DMS53 (cell line): ENCODE measurements at regions not wholly inside any gene's neighbourhood (a gene's known extent, or its start where the extent isn't known, plus 50 kb on each side); places are given as distances from the start of the nearest gene placed in this dataset.

ENCODE experiments used
- DNase-seq: peaks from one replicate; lab custom pipeline; 2025; lab: John Stamatoyannopoulos, UW

DNA sequence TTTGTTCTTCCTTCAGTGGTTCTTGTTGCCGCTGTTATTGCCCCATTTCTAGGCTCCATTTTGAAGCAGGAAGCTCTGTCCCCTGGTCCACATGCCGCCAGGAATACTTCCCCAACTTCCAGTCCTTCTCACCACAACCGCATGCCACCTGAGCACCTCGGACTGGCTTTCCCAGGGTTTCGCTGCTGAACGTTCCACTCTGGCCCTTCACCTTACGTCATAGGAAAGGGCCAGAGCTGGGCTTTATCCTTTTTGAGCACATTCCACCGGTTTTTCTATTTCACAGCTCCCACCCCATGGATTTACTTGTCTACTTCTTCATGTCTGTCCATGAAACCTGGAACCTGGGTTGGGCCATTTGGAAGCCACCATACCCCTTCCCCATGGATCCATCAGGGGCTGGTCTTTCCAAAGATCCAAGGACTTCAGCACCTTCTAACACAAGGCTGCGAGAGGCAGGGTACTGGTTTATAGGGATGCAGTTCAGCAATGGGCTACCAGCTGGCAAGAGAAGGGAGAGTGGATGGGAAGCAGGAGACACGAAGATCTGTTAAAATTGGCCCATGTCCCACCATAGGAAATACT is 557.4 kb downstream of the BNC2 start:
- DNase-seq = no peak

DNA sequence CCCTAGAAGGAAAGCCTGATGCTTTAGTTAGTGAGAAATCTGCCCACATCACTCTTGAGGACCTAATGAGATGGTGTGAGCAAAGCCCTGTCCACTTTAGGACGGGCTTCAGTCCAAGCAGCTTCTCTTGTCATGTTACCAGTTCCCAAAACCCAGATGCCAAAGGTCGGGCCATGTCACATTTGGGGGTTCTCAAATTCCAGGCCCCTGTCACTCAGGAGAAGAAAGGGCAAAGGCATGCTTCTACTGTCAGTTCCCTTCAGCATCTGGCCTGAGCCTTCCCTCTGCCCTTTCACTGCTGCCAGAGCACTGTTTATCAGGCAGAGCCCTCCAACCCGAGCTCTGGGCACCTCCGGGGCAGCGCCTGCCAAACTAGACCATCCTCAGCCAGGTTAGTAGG is 556.0 kb downstream of the BNC2 start:
- DNase-seq = no peak

DNA sequence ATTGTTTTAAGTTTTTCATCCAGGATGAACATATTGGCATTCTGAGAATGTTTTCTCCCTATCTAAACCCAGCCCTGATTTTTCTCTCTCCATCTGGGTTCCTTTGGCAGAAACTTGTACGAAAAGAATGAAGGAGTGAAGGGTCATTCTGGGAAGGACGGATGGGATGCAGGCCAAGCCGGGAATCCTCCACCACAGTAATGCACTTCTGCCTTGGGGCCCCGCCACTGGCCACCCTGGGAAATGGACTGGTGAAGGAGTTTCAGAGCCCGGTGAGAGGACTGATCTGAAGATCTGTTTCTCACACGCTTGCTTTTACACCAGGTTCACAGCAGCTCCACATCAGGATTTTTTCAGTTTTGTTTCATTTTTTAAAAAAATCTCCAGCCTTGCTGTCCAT is 554.8 kb downstream of the BNC2 start:
- no peak for DNase-seq

DNA sequence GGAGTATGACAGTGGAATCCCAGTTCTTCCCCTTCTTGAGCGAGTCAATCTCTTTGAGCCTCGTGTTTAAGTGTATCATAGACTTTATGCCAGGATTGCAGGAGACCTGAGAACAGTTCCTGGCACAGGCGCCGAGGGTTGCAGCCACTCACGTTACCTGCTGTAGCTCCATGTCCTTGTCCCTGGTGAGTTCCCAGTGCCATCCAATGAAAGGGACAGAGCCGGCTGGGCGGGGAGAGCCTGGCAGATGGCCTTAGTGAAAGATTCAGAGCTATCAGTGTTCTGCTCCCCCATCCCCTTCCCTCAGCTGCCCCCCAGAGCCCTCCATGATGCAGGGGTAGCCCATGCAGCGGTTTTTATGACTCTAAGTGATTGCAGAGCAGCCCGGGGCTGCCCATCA is 554.0 kb downstream of the BNC2 start:
- no peak for DNase-seq

DNA sequence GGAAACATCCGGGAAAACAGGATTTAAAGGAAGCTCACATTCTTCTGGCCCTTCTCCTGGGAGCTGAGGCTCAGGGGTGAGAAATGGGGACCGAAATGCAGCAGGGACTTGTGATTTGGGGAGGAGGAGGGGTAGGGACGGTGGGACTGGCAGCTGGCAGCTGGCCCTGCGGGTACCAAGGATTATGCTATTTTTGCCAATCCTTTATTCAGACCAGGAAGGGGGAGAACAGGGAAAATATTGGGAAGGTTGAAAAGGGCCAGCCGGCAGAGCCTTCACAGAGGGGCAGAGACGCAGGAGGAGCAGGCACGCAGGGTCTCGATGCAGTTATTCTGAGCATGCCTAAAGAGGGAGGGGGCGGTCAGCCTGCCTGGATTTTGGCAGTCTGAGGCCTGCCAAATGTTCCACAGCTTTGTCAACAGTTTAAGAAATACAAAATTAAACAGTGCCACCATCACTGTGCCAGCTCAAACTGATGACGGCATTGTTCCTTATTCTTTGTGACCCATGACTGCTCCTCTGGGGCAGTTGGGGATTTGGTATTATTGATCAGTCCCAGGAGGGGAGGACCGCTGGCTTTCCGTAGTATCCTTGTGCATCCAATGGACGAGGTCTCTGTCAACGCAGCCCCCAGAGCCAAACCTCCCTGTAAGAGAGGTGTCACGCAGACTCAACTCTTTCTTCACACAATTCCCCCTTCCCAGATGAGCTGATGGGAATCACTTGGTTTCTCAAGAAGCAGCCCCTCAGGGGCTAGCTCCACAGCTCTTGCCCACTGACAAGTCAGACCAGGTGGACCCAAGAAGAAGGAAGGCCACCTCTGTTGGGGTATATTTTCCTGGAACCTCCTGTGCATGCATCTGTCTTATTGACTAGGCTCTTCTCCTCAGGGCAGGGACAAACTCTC is 553.3 kb downstream of the BNC2 start:
- no peak for DNase-seq

DNA sequence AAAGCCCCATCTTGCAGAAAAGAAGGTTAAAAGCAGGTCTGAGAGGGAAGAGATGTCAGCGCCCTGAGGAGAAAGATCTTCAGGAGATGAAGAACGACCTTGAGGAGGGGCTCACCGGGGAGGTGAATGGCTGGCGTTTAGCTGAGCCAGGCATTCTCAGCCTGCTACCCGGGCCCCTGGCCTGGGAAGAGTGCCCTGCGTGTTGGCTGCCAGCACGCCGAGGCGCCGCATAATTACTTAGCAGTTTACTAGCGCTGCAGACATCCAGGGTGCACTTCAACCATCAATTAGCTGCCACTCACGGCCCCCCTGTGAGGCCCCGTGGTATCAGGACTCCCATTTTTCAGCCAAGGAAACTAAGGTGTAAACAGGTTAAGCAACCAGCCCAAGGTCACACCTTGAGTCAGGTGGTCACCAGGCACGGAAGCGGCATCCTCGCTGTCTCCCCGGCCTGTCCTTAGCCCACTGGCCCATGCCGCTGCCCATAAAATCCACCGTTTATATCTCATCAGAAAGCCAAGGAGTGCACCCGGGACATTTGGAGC is 551.9 kb downstream of the BNC2 start:
- DNase-seq = no peak

DNA sequence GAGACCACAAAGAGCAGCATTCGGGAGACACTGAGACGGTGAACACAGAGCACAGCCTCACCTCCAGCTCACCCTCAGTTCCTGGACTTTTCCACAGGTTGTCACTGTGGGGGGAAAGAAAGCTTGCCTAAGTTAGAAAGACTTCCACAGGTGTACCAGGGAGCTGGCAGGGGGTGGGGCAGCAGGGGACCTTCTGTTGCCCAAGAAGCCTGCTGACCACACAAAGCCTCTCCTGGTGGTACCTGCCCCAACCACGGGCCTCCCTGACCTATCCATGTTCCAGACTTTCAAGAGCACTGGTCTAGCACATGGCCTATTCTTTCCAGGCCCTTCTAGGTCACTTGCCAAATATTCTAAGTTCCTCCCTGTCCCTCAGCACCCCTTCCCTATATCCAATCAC is 550.8 kb downstream of the BNC2 start:
- no peak for DNase-seq

DNA sequence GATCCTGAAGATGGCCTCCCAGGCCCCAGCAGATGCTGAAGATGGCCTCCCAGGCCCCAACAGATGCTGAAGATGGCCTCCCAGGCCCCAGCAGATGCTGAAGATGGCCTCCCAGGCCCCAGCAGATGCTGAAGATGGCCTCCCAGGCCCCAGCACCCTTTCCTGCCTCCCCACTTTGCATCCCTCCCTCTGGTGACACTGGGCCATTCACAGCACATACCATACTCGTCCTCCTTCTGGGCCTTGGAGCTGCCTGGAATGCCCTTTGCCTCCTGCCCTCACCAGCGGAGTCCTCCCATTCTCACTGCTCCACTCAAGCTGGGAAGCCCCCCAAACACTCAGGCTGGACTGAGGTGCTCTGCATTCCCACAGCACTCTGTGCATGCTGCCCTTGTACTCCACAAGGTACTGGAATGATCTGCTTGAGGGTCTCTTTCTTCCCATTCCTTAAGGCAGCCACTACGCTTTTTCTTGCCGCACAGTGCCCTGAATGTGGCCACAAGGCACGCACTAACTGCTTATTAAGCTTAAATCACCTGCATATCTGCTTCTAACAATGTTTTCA is 550.0 kb downstream of the BNC2 start:
- DNase-seq = no peak

DNA sequence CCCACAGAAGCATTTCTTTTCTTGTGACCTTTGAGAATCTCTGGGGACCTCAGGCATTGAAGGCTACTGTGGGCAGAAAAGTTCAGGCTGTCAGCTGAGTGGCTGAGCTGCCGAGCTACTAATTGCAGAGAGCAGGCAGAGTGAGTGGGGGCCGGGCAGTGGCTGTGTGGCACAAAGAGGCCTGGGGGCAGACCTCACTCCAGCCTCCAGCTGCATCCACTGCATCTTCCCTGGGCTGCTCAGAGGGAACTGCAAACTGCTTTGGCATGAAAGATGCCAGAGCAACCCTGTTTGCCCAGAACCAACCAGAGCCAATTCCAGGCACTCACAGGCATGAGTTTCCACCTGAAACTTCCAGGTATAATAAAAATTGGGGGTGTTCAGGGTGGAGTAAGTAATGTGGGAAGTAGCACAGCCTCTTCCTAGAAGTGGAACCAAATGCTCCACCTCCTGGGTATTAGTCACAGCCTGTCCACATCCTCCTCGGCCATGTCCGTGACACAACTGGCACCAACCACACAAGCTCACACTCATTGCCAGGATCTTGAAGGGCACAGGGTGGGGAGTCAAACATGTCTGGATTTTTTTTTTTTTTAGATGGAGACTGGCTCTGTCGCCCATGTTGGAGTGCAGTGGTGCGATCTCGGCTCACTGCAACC is 548.9 kb downstream of the BNC2 start:
- no peak for DNase-seq

DNA sequence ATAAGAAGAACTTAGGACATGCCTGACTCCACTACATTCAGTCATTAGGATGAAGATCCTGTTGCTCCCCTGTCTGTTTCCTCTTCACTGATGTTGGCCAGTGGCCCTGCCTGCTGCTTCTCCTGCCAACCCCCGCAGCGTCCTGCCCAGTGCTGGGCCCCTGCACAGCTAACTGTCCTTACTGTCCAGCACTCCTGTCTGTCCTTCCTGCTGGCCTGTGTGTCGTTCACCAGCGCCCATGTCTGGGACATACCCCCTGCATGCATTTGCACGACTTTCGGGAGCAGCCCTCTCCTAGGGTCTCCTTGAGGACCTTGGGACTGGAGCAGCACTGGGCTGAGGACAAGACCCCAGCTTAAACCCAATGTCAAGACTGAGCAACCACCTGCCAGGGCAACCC is 547.6 kb downstream of the BNC2 start:
- no peak for DNase-seq

DNA sequence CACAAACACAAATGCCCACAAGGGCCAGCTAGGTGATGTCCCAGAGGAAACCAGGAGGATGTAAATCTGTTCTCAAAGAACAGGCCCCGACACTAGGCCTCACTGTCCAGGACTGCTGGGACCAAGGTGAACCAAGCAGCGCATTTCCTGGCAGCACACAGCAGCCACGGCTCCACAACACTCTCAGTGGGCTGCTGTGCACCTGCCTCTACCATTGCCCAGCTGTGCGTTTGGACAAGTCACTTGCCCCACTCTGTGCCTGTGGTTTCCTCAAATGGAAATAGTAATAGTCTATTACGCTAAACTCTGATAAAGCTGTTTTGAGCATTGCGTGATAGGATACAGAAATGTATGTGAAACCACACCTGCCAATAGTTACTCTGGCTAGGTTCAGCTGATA is 544.5 kb downstream of the BNC2 start:
- no peak for DNase-seq

DNA sequence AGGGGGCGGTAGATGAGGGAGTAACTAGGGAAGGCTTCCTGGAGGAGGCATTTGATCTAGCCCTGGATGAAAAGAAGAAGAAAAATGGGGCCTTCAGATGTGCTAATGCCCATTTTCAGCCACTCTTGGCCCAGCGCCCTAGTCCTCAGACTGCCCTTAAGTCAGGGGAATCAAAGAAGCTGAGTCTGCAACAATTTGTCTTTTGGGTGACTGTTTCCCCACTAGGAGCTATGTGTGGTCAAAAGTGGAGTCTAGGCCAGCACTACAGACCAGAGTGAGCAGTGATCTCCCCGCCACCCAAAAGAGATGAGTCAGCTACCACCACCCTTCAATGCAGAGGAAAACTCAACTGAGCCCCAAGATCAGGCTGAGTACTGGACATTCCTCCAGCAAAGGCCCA is 542.1 kb downstream of the BNC2 start:
- no peak for DNase-seq

DNA sequence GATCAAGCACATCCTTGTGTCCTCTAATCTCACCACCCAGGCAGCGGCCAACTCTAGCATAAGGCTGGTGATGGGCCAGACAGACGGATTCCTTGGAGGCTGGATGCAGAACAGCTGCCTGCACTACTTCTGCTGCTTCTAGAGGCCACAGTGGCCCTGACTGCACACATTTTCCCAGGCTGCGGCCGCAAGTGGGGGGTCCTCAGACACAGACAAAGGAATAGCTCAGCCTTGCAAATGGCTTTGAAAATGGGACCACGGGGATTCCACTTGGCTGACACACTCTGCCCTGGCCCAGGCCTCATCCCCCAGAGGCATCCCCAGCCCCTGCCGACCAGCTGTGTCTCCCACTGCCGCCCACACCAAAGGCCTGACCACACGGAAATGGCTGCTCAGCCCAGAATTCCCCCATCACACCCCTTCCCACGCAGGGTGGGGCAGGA is 540.8 kb downstream of the BNC2 start:
- no peak for DNase-seq

DNA sequence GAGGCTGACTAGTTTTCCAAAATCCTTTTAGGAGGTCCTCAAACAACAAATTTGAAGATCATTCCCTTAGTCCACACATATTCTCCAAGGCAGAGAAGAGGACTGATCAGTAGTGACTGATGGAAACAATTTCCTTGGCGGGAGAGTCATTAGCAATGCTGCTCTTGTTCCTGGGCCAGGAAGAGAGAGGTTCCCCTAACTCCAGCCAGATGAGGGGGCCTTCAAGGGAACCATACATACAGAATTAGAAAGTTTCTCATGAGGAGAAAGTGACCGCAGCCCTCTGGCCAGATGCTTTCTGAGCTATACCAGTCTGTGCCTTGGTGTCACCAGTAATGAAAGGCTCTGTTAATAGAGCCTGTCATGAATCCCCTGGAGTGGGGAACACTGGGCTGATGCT is 539.4 kb downstream of the BNC2 start:
- no peak for DNase-seq

DNA sequence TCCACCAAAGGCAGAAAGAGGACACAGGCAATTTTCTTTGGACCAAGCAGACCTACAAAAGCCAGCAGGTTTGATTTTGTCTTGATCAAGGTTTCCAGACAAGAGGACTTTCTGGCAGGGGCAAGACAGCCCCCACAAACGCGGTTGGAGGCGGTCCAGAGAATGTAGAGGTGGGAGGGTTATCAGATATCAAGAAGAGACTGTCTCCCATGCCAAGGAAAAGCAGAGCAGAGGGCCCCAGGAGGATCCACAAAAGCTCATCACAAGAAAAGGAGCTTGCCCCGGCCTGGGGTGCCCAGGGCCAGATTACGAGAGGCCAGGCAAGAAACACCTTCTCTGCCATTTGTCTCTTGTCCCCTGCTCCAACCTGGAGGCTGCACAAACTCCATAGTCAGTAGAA is 538.9 kb downstream of the BNC2 start:
- DNase-seq = no peak

DNA sequence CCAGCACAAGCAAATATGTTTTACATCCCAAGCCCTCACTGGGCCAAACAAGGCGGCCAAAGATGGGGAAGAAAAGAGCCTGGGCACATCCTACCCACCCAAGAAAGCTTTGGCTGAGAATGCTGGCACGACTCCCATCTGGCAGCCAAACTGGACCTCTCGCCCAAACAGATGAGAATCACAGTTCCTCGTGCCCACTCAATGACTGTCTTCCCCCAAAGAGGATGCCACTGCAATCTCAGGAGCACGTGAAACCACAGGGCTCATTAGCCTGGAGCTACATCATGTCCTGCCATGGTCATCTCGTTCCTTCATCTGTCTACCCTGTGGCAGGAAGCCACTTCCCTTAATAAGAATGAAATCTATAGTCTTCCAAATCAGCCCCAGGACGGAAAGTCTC is 536.8 kb downstream of the BNC2 start:
- DNase-seq = no peak

DNA sequence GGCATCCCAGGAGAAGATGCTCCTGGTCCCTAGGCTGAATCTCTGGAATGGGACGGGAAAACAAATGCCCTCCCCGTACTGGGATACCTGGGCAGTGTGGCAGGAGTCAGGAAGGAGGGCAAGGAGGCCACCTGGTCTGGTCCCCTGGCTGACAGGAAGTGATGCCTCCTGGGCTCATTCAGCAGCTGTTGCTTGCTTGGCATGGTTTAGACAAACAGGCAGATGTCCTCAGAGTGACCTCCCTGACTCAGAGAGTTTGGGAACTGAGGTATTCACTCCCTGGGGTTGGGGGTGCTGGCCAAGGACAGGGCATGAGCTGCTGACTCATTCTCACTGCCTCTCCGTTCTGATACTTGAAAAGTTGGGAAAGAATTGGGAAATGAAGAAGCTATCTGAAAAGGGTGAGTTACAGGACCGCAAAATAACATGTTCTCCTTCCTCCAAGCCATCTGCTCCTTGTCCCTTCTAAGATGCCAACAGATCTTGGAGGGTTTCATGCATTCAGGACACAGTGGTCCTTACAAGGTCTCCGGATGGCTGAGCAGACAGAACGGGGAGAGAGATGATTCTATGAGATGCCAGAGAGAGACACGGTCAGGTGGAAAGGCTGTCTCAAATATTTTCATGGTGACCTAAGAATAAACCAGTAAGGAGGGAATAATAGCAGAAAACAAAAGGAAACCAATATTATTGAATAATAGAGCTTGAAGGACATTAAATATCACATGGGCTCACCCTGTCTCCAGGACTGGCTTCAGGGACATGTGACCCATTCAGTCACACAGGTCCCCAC is 534.5 kb downstream of the BNC2 start:
- DNase-seq = peak; percentile 65

DNA sequence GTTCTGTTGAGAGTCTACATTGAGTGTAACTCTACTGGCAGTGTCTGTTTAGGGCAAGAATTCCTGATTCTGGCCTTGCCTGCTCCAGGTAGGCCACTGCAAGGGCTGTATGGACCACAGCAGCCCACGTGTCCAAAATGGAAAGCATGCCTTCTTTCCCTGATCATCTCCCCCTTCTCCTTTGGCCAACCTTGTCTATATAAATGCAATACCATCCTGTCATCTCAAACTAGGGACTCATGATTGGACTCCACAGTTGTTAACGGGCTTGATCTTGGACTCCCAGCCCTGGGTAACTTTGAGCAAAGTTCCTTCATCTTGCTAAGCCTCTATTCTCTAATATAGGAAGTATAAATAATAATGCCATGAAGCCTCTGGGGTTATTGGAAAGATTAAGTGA is 533.6 kb downstream of the BNC2 start:
- no peak for DNase-seq

DNA sequence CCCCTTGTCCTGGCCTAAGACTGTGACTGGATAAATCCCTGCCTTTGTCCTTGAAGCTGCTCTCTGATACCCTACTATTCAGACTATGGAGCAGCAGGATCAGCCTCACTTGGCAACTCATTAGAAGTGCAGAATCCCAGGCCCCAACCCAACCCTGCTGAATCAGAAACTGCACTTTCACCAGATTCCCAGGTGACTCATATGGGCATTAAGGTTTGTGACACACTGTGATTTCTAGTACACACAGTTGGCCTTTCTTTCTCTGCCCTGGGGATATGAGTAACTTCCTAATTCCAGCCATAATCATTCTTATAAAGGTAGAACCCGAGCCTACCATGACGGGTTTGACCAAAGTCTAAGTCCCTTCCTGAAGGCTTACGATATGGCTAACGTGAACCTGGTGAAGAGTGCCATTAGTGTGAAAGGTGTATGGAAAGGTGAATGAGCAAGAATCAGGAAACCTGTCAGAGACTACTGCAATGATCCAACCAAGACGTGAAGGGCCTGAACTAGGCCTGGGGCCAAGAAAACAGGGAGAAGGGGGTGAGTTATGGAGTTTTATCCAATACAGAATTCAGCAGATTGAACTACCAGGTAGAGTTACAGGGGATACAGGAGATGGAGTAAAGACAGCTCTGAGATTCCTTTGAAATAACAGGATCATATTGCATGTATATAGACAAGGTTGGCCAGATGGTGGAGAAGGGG is 533.0 kb downstream of the BNC2 start:
- peak; percentile 3 for DNase-seq

DNA sequence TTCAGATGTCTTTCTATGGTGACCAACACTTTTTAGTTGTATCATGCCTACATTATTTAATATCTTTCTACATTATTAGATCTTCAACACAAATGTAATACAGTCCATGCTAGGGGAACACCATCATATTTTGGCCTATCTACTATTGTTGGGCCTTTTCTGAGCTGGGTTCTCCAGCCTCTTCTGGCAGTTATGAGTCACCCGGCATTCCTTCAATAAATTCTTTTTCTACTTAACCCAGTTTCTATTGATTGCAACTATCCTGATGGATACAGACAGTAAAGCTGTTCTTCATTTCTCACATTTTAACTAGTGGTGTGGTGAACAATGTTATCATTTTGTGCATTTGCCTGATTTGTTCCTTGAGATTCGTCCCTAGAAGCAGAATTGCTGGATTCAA is 529.3 kb downstream of the BNC2 start:
- no peak for DNase-seq
